PC-3 (cell line): ENCODE measurements at regions not wholly inside any gene's neighbourhood (a gene's known extent, or its start where the extent isn't known, plus 50 kb on each side); places are given as distances from the start of the nearest gene placed in this dataset.

Experiments
- ATAC-seq: fragments of 200-7000 bp; cut with Tn5 transposase; 2 replicates; pipeline ENCODE4 v1.9.1; 2020; ENCODE audit warnings: mild to moderate bottlenecking, moderate library complexity
- BruUV-seq: library from RNA; stranded (reverse); fragments of 400-500 nt; replicated peaks from 2 replicates; lab custom pipeline; 2021; lab: Mats Ljungman, UMichigan
- CTCF ChIA-PET: fragments of 300-600 bp; sonication (Branson Sonifier 250); formaldehyde crosslinking; loops from one replicate; lab custom pipeline; 2022; ENCODE audit warnings: antibody characterized with exemption; lab: Charles Lee
- POLR2A ChIA-PET: fragments of 300-600 bp; sonication (Branson Sonifier 250); formaldehyde crosslinking; loops from one replicate; lab custom pipeline; 2022; ENCODE audit warnings: antibody characterized with exemption; ENCODE audit not compliant: unreplicated experiment; lab: Charles Lee
- DNase-seq: peaks from one replicate; pipeline ENCODE4 v3.0.0-alpha.2; 2015
- H2AFZ ChIP-seq: fragments of 300-600 bp; sonication (generic); 2 replicates; pipeline ENCODE4 v1.6.0; 2016; ENCODE audit warnings: antibody characterized with exemption, low read length
- H3F3A ChIP-seq: fragments of 300-600 bp; sonication (generic); one replicate; pipeline ENCODE4 v1.6.0; 2017; ENCODE audit warnings: antibody characterized with exemption, low read length, control low read depth, mild to moderate bottlenecking; ENCODE audit not compliant: unreplicated experiment
- H3K27ac ChIP-seq: fragments of 300-600 bp; sonication (generic); 2 replicates; pipeline ENCODE4 v1.5.1; 2016; ENCODE audit warnings: mild to moderate bottlenecking, low read length
- H3K27me3 ChIP-seq: fragments of 300-600 bp; sonication (generic); 2 replicates; pipeline ENCODE4 v1.6.1; 2016; ENCODE audit warnings: low read length, mixed read lengths
- H3K36me3 ChIP-seq: fragments of 300-600 bp; sonication (generic); 2 replicates; pipeline ENCODE4 v1.6.1; 2016; ENCODE audit warnings: low read depth, mixed run types, low read length, mixed read lengths
- H3K4me1 ChIP-seq: fragments of 300-600 bp; sonication (generic); 2 replicates; pipeline ENCODE4 v1.5.1; 2016; ENCODE audit warnings: low read length; ENCODE audit not compliant: insufficient read depth
- H3K4me2 ChIP-seq: fragments of 300-600 bp; sonication (generic); 2 replicates; pipeline ENCODE4 v1.6.0; 2016; ENCODE audit warnings: low read length
- H3K4me3 ChIP-seq: fragments of 300-600 bp; sonication (generic); 2 replicates; pipeline ENCODE4 v1.5.1; 2016; ENCODE audit warnings: mild to moderate bottlenecking, low read length, mixed read lengths
- H3K79me2 ChIP-seq: fragments of 300-600 bp; sonication (generic); 2 replicates; pipeline ENCODE4 v1.6.1; 2017; ENCODE audit warnings: low read length, mixed read lengths
- H3K9ac ChIP-seq: fragments of 300-600 bp; sonication (generic); 2 replicates; pipeline ENCODE4 v1.6.0; 2016; ENCODE audit warnings: mild to moderate bottlenecking, low read length
- H3K9me2 ChIP-seq: fragments of 300-600 bp; sonication (generic); replicated peaks from 2 replicates; pipeline ENCODE4 v1.6.1; 2016; ENCODE audit warnings: mixed run types, low read length, mixed read lengths
- H3K9me3 ChIP-seq: fragments of 300-600 bp; sonication (generic); 2 replicates; pipeline ENCODE4 v1.6.1; 2016; ENCODE audit warnings: low read length, mixed read lengths
- H4K20me1 ChIP-seq: fragments of 300-600 bp; sonication (generic); 2 replicates; pipeline ENCODE4 v1.6.1; 2016; ENCODE audit warnings: low read length, mixed read lengths
- EZH2 ChIP-seq: fragments of 300-600 bp; sonication (generic); IDR thresholded peaks from one replicate; pipeline ENCODE4 v1.6.1; 2017; ENCODE audit warnings: antibody characterized with exemption, mild to moderate bottlenecking, low read length; ENCODE audit not compliant: unreplicated experiment
- EZH2phosphoT487 ChIP-seq: fragments of 300-600 bp; sonication (generic); IDR thresholded peaks from 2 replicates; pipeline ENCODE4 v1.6.1; 2018; ENCODE audit warnings: mild to moderate bottlenecking, antibody characterized with exemption, low read length, borderline replicate concordance
- intact Hi-C: fragments of 100-400 bp; cut with micrococcal nuclease; formaldehyde crosslinking; loops from 2 replicates; pipeline ENCODE4 v1.9.0; 2023
- TF ChIP-seq, protein P1 (sequence below): fragments of 300-600 bp; sonication (generic); conservative IDR thresholded peaks from 2 replicates; pipeline ENCODE4 v1.5.1; 2017; ENCODE audit warnings: antibody characterized with exemption, low read depth, mild to moderate bottlenecking, low read length

GRCh38 chr2:217138284-217138683 lies 278.4 kb upstream of the TNP1 start:
- H3K4me2 ChIP-seq, result no peak overlapping the region
- H3K79me2 ChIP-seq, result no peaks in the 10 kb centered on the region
- no peaks in the 10 kb centered on the region for H3K27me3 ChIP-seq
- ChIA-PET POLR2A (no interaction called here), CTCF (no interaction called here)
- H4K20me1 ChIP-seq, result no peaks in the 10 kb centered on the region
- no peaks in the 10 kb centered on the region for H3K9me3 ChIP-seq
- DNase-seq, result no peak
- 0 out of 2 replicates have a peak, but pooled peaks cover 4% of the 10 kb centered on the region for H3K9me2 ChIP-seq
- no peak for ATAC-seq
- no TSS peak for BruUV-seq
- no peak overlapping the region for H3K4me3 ChIP-seq
- no peaks in the 10 kb centered on the region for H3K36me3 ChIP-seq
- no peaks in the 10 kb centered on the region for H3F3A ChIP-seq
- H2AFZ ChIP-seq, result no peak overlapping the region
- H3K4me1 ChIP-seq, result no peaks in the 10 kb centered on the region
- no peak overlapping the region for H3K27ac ChIP-seq
- TF ChIP-seq EZH2 (no peak), EZH2phosphoT487 (no peak)
- TF ChIP-seq, protein P1, sequence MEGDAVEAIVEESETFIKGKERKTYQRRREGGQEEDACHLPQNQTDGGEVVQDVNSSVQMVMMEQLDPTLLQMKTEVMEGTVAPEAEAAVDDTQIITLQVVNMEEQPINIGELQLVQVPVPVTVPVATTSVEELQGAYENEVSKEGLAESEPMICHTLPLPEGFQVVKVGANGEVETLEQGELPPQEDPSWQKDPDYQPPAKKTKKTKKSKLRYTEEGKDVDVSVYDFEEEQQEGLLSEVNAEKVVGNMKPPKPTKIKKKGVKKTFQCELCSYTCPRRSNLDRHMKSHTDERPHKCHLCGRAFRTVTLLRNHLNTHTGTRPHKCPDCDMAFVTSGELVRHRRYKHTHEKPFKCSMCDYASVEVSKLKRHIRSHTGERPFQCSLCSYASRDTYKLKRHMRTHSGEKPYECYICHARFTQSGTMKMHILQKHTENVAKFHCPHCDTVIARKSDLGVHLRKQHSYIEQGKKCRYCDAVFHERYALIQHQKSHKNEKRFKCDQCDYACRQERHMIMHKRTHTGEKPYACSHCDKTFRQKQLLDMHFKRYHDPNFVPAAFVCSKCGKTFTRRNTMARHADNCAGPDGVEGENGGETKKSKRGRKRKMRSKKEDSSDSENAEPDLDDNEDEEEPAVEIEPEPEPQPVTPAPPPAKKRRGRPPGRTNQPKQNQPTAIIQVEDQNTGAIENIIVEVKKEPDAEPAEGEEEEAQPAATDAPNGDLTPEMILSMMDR, result no peak
- intact Hi-C loops, result no loop called here
- no peak overlapping the region for H3K9ac ChIP-seq

DNA sequence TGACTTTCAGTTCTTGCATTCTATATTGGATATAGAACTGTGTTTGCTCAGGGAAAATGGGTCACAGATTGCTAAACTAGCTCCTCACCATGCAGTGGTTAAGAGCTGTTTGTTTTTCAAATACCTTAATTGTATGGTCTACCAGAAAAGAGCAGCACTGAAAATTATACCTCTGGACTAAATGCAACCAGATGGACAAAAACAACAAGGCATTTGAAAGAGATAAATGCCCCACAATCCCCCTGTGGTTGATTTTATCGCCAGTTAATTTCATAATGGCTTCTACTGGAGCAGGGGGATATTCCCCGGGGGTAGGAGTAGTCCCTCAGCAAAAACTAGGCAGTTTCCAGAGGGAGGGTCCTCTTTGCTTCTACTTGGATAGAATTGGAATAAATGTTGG lies 267.9 kb upstream of the TNP1 start:
- CTCF ChIA-PET, result no interaction called here

GRCh38 chr2:217125014-217125413 lies 265.1 kb upstream of the TNP1 start:
- Histone ChIP-seq H3K79me2 (no peaks in the 10 kb centered on the region), H3K27ac (no peak overlapping the region), H3K9me2 (no peaks in the 10 kb centered on the region), H3F3A (no peaks in the 10 kb centered on the region), H3K4me1 (no peaks in the 10 kb centered on the region), H3K4me3 (no peak overlapping the region), H2AFZ (no peak overlapping the region), H3K9ac (no peak overlapping the region), H3K27me3 (no peaks in the 10 kb centered on the region), H3K9me3 (no peaks in the 10 kb centered on the region), H4K20me1 (no peaks in the 10 kb centered on the region), H3K4me2 (no peak overlapping the region), H3K36me3 (no peaks in the 10 kb centered on the region)
- DNase-seq (no peak), ATAC-seq (no peak)
- CTCF ChIA-PET, result no interaction called here
- POLR2A ChIA-PET, result no interaction called here
- no TSS peak for BruUV-seq
- TF ChIP-seq EZH2phosphoT487 (no peak), EZH2 (no peak)
- TF ChIP-seq, protein P1, result no peak
- intact Hi-C loops, result no loop called here

More for the DNA sequence above, 267.9 kb upstream of the TNP1 start:
- Histone ChIP-seq H3K9ac (no peak overlapping the region), H4K20me1 (no peaks in the 10 kb centered on the region), H3K9me3 (no peaks in the 10 kb centered on the region), H3K4me2 (no peak overlapping the region), H3K4me3 (no peak overlapping the region), H3K27me3 (no peaks in the 10 kb centered on the region), H3K36me3 (no peaks in the 10 kb centered on the region), H2AFZ (no peak overlapping the region), H3K27ac (no peak overlapping the region), H3K4me1 (no peaks in the 10 kb centered on the region), H3K9me2 (no peaks in the 10 kb centered on the region), H3F3A (no peaks in the 10 kb centered on the region), H3K79me2 (no peaks in the 10 kb centered on the region)
- intact Hi-C loops, result no loop called here
- ATAC-seq (no peak), DNase-seq (no peak)
- POLR2A ChIA-PET, result no interaction called here
- TF ChIP-seq, protein P1, result no peak
- no peak for TF ChIP-seq EZH2phosphoT487
- no peak for TF ChIP-seq EZH2
- BruUV-seq, result no TSS peak
